ENCODE measurements at regions not wholly inside any gene's neighbourhood (a gene's known extent, or its start where the extent isn't known, plus 50 kb on each side); places are given as distances from the start of the nearest gene placed in this dataset.

DNA sequence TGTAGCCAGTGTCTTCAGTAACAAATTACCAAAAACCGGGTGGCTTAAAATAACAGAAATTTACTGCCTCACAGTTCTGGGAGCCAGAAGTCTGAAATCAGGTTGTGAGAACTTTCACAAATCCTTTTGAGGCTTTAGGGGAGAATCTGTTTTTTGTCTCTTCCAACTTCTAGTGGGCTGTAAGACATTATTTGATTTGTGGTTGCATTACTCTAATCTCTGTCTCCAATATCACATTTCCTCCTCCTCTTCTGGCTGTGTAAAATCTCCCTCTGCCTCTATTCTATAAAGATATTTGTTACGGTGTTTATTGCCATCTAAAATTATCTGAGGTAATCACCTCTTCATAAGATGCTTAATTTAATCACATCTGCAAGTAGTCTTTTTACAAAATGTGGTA lies 1039.6 kb upstream of the LRRN3 start:
- no peaks in the 10 kb centered on the region for H3K4me1 Mint-ChIP-seq (ENCODE audit: low read depth, unreplicated experiment)
- no peak overlapping the region for H3K27ac Mint-ChIP-seq (ENCODE audit: unreplicated experiment)

DNA sequence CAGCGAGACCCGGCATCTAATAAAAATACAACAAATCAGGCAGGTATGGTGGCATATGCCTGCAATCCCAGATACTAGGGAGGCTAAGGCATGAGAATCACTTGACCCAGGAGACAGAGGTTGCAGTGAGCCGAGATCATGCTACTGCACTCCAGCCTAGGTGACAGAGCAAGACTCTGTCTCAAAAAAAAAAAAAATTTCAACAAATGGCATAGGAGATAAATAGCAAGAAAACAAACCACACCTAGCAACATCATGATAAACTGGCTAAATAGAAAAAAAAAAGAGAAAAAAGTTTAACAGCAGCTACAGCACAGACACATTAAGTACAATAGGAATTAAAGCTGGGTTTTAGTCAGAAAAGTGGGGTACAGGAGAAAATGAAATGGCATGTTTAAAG lies 1034.6 kb upstream of the LRRN3 start:
- Mint-ChIP-seq H3K4me1 (ENCODE audit: low read depth, unreplicated experiment) (no peaks in the 10 kb centered on the region), H3K4me3 (ENCODE audit: low read depth, unreplicated experiment) (no peak overlapping the region), H3K27ac (ENCODE audit: unreplicated experiment) (no peak overlapping the region), H3K36me3 (ENCODE audit: insufficient read depth, unreplicated experiment) (no peaks in the 10 kb centered on the region), H3K27me3 (ENCODE audit: unreplicated experiment) (no peaks in the 10 kb centered on the region), H3K9me3 (ENCODE audit: low read depth, unreplicated experiment) (no peaks in the 10 kb centered on the region)
- intact Hi-C loops (cut with micrococcal nuclease; ENCODE audit: unreplicated experiment) = no loop called here
- TF ChIP-seq, protein P1, sequence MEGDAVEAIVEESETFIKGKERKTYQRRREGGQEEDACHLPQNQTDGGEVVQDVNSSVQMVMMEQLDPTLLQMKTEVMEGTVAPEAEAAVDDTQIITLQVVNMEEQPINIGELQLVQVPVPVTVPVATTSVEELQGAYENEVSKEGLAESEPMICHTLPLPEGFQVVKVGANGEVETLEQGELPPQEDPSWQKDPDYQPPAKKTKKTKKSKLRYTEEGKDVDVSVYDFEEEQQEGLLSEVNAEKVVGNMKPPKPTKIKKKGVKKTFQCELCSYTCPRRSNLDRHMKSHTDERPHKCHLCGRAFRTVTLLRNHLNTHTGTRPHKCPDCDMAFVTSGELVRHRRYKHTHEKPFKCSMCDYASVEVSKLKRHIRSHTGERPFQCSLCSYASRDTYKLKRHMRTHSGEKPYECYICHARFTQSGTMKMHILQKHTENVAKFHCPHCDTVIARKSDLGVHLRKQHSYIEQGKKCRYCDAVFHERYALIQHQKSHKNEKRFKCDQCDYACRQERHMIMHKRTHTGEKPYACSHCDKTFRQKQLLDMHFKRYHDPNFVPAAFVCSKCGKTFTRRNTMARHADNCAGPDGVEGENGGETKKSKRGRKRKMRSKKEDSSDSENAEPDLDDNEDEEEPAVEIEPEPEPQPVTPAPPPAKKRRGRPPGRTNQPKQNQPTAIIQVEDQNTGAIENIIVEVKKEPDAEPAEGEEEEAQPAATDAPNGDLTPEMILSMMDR (IDR thresholded peaks at IDR 0.05; ENCODE audit: unreplicated experiment) = no peak
- no peak for DNase-seq
- BruUV-seq (replicated peaks) = no TSS peak
- CTCF ChIA-PET = no interaction called here

More for the DNA sequence above, 1039.6 kb upstream of the LRRN3 start:
- H3K36me3 Mint-ChIP-seq (ENCODE audit: insufficient read depth, unreplicated experiment) = no peaks in the 10 kb centered on the region
- DNase-seq = no peak
- H3K9me3 Mint-ChIP-seq (ENCODE audit: low read depth, unreplicated experiment) = peaks cover 2% of the 10 kb centered on the region
- no TSS peak for BruUV-seq (replicated peaks)
- CTCF ChIA-PET = no interaction called here
- H3K27me3 Mint-ChIP-seq (ENCODE audit: unreplicated experiment) = no peaks in the 10 kb centered on the region
- H3K4me3 Mint-ChIP-seq (ENCODE audit: low read depth, unreplicated experiment) = no peak overlapping the region
- intact Hi-C loops (cut with micrococcal nuclease; ENCODE audit: unreplicated experiment) = no loop called here
- TF ChIP-seq, protein P1 (IDR thresholded peaks at IDR 0.05; ENCODE audit: unreplicated experiment) = no peak

- TF ChIP-seq, protein P1 (IDR thresholded peaks at IDR 0.05; ENCODE audit: unreplicated experiment) = no peak
- Mint-ChIP-seq H3K4me1 (ENCODE audit: low read depth, unreplicated experiment) (no peaks in the 10 kb centered on the region), H3K27ac (ENCODE audit: unreplicated experiment) (no peak overlapping the region), H3K36me3 (ENCODE audit: insufficient read depth, unreplicated experiment) (no peaks in the 10 kb centered on the region), H3K27me3 (ENCODE audit: unreplicated experiment) (no peaks in the 10 kb centered on the region), H3K4me3 (ENCODE audit: low read depth, unreplicated experiment) (no peak overlapping the region), H3K9me3 (ENCODE audit: low read depth, unreplicated experiment) (no peaks in the 10 kb centered on the region)
- no TSS peak for BruUV-seq (replicated peaks)
- intact Hi-C loops (cut with micrococcal nuclease; ENCODE audit: unreplicated experiment) = no loop called here
- no peak for DNase-seq
- CTCF ChIA-PET = no interaction called here
Measured at GRCh38 chr7:110058401-110058800, 1032.5 kb upstream of the LRRN3 start.

- intact Hi-C loops (cut with micrococcal nuclease; ENCODE audit: unreplicated experiment) = no loop called here
- CTCF ChIA-PET = interaction anchor here (0.7 kb wide), 1 partner anchor 394 kb away, joined by 3 read pairs; no protein-coding TSS in a partner anchor
- TF ChIP-seq, protein P1 (IDR thresholded peaks at IDR 0.05; ENCODE audit: unreplicated experiment) = no peak
- Mint-ChIP-seq H3K9me3 (ENCODE audit: low read depth, unreplicated experiment) (no peaks in the 10 kb centered on the region), H3K36me3 (ENCODE audit: insufficient read depth, unreplicated experiment) (no peaks in the 10 kb centered on the region), H3K27ac (ENCODE audit: unreplicated experiment) (no peak overlapping the region), H3K4me1 (ENCODE audit: low read depth, unreplicated experiment) (no peaks in the 10 kb centered on the region), H3K4me3 (ENCODE audit: low read depth, unreplicated experiment) (no peak overlapping the region), H3K27me3 (ENCODE audit: unreplicated experiment) (no peaks in the 10 kb centered on the region)
- no TSS peak for BruUV-seq (replicated peaks)
- DNase-seq = no peak
Measured at GRCh38 chr7:110061387-110061786, 1029.5 kb upstream of the LRRN3 start.
